HS-5 (cell line): ENCODE measurements at regions not wholly inside any gene's neighbourhood (a gene's known extent, or its start where the extent isn't known, plus 50 kb on each side); places are given as distances from the start of the nearest gene placed in this dataset.
A peak's percentile ranks its signal among the peaks of the same experiment; 100 is the strongest.
"Not testable (repeated sequence)": the region's sequence is repeated elsewhere in the genome, so short reads cannot be mapped to it uniquely, and the experiment has no call there.

ENCODE experiments used
- DNase-seq: peaks from one replicate; pipeline ENCODE4 v3.0.0-alpha.2; 2012; ENCODE audit warnings: low read depth

- no peak for DNase-seq
These were observed 762.4 kb upstream of the FRG1 start for GRCh38 chr4:189178125-189178746.

- DNase-seq: no peak
These were observed 754.8 kb upstream of the FRG1 start for GRCh38 chr4:189185810-189186432.

- DNase-seq: no peak
These were observed 753.1 kb upstream of the FRG1 start for GRCh38 chr4:189187531-189188052.

- DNase-seq: no peak
These were observed 742.0 kb upstream of the FRG1 start for GRCh38 chr4:189198624-189199023.

GRCh38 chr4:189200353-189200752 is 740.3 kb upstream of the FRG1 start:
- DNase-seq: no peak

GRCh38 chr4:189202182-189202868 is 738.3 kb upstream of the FRG1 start:
- peak; percentile 35 for DNase-seq

GRCh38 chr4:189202869-189203271 is 737.8 kb upstream of the FRG1 start:
- DNase-seq: peak; percentile 6

- DNase-seq: no peak
These were observed 736.1 kb upstream of the FRG1 start for GRCh38 chr4:189204616-189205015.

GRCh38 chr4:189206953-189207352 is 733.7 kb upstream of the FRG1 start:
- DNase-seq: no peak

GRCh38 chr4:189207872-189208271 is 732.8 kb upstream of the FRG1 start:
- no peak for DNase-seq

GRCh38 chr4:189215574-189215973 is 725.1 kb upstream of the FRG1 start:
- DNase-seq: no peak

GRCh38 chr4:189221691-189222090 is 719.0 kb upstream of the FRG1 start:
- no peak for DNase-seq

GRCh38 chr4:189228726-189229125 is 711.9 kb upstream of the FRG1 start:
- DNase-seq: no peak

GRCh38 chr4:189232274-189232673 is 708.4 kb upstream of the FRG1 start:
- DNase-seq: no peak

GRCh38 chr4:189233754-189234153 is 706.9 kb upstream of the FRG1 start:
- not testable (repeated sequence) for DNase-seq

GRCh38 chr4:189234948-189235347 is 705.7 kb upstream of the FRG1 start:
- DNase-seq: not testable (repeated sequence)

GRCh38 chr4:189235599-189235998 is 705.1 kb upstream of the FRG1 start:
- DNase-seq: no peak

GRCh38 chr4:189236321-189236720 is 704.4 kb upstream of the FRG1 start:
- not testable (repeated sequence) for DNase-seq

GRCh38 chr4:189237340-189237739 is 703.3 kb upstream of the FRG1 start:
- DNase-seq: no peak

- DNase-seq: no peak
These were observed 685.0 kb upstream of the FRG1 start for GRCh38 chr4:189255636-189256035.

- DNase-seq: no peak
These were observed 679.2 kb upstream of the FRG1 start for GRCh38 chr4:189261475-189261874.

- no peak for DNase-seq
These were observed 675.2 kb upstream of the FRG1 start for GRCh38 chr4:189265515-189265914.

- DNase-seq: no peak
These were observed 673.2 kb upstream of the FRG1 start for GRCh38 chr4:189267312-189267965.
